Chondrocyte (in vitro differentiated cells): ENCODE measurements at regions not wholly inside any gene's neighbourhood (a gene's known extent, or its start where the extent isn't known, plus 50 kb on each side); places are given as distances from the start of the nearest gene placed in this dataset.

Source experiments
- DNase-seq: peaks from one replicate; pipeline ENCODE4 v3.0.0; 2021; ENCODE audit warnings: mixed read lengths, low spot score
- H3K27ac Mint-ChIP-seq: one replicate; pipeline ENCODE4 v1.8.0; 2021; ENCODE audit warnings: mild to moderate bottlenecking, moderate library complexity, mixed read lengths; ENCODE audit not compliant: unreplicated experiment
- H3K27me3 Mint-ChIP-seq: 2 replicates; pipeline ENCODE4 v1.8.0; 2021; ENCODE audit warnings: low read depth, mixed read lengths
- H3K36me3 Mint-ChIP-seq: 2 replicates; pipeline ENCODE4 v1.8.0; 2021; ENCODE audit warnings: low read depth, mixed read lengths
- H3K4me1 Mint-ChIP-seq: 2 replicates; pipeline ENCODE4 v1.8.0; 2021; ENCODE audit warnings: low read depth, mild to moderate bottlenecking, mixed read lengths
- H3K4me3 Mint-ChIP-seq: one replicate; pipeline ENCODE4 v1.8.0; 2021; ENCODE audit warnings: mild to moderate bottlenecking, moderate library complexity, mixed read lengths; ENCODE audit not compliant: unreplicated experiment
- H3K9me3 Mint-ChIP-seq: 2 replicates; pipeline ENCODE4 v1.8.0; 2021; ENCODE audit warnings: low read depth, mixed read lengths
- TF ChIP-seq, protein P1 (sequence below): fragments of 200-600 bp; sonication (generic); IDR thresholded peaks from 2 replicates; pipeline ENCODE4 v1.5.0; 2021; ENCODE audit warnings: antibody characterized with exemption, mild to moderate bottlenecking, moderate library complexity

DNA sequence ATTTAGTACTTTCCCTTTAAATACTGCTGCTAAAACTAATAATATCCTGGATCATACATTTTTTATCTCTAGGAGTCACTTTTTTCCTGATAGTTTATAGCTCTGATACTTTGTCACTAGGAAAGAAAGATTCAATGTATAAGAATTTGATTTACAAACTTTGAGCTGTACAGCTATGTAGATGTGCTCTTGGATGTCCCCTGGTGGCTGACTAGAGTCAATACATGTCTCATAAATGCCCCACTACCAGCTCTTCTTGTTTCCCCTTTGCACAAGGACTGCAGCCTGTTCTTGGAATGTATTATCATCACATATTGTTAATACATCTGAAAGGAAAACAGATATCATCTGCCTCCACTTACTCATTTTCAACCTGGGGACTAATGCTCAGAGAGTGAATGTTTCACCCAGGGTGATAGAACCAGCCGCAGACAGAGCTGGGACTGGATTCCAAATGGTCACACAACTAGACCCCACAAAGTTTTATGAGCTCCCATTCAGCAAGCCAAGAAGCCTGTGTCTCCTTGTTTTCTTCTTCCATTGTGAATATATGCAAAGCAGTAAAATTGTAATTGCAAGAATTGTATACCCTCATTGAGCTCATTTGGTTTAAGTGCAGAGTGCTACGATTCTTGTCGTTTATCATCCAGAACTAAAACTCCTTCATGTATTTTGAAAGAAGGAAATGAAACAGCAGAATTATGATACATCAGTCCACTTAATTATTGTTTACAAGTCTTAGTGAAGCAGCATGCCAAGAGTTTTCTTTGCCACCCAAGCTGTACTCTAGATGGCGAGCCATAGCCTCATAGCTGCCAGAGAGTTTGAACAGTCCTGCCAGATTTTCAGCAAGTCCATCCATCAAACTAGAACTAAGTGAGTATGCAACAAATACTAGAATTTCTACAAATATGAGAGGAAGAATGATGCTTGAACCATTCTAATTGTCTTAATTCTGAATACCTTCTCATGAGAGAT lies 261.6 kb upstream of the LMCD1 start:
- H3K27me3 Mint-ChIP-seq = no peaks in the 10 kb centered on the region
- DNase-seq = no peak
- TF ChIP-seq, protein P1, sequence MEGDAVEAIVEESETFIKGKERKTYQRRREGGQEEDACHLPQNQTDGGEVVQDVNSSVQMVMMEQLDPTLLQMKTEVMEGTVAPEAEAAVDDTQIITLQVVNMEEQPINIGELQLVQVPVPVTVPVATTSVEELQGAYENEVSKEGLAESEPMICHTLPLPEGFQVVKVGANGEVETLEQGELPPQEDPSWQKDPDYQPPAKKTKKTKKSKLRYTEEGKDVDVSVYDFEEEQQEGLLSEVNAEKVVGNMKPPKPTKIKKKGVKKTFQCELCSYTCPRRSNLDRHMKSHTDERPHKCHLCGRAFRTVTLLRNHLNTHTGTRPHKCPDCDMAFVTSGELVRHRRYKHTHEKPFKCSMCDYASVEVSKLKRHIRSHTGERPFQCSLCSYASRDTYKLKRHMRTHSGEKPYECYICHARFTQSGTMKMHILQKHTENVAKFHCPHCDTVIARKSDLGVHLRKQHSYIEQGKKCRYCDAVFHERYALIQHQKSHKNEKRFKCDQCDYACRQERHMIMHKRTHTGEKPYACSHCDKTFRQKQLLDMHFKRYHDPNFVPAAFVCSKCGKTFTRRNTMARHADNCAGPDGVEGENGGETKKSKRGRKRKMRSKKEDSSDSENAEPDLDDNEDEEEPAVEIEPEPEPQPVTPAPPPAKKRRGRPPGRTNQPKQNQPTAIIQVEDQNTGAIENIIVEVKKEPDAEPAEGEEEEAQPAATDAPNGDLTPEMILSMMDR = peak; percentile 90
- H3K4me3 Mint-ChIP-seq = no peak overlapping the region
- H3K4me1 Mint-ChIP-seq = peaks cover 19% of the 10 kb centered on the region
- peaks cover 16% of the 10 kb centered on the region for H3K9me3 Mint-ChIP-seq
- H3K27ac Mint-ChIP-seq = no peak overlapping the region
- H3K36me3 Mint-ChIP-seq = no peaks in the 10 kb centered on the region

DNA sequence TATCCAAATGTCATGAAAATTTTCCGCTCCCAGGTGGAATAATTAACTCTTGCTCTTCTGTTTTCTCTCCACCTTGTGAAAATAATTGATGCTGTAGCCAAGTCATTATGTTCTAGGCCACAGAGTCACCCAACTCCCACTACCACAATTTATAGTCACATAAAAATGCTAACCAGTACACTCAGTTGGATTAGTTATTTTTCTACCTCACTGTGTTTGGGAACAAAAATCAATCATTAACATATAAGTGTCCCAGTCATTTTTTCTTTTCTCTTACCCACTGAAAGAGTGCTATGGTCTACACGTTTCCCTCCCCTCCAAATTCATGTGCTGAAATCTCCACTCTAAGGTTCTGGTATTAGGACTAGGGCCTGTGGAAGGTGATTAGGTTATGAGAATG lies 255.6 kb upstream of the LMCD1 start:
- DNase-seq = no peak
- peak overlapping the region; percentile 13 for H3K27ac Mint-ChIP-seq
- peaks cover 2% of the 10 kb centered on the region for H3K27me3 Mint-ChIP-seq
- H3K9me3 Mint-ChIP-seq = peaks cover 16% of the 10 kb centered on the region
- no peak overlapping the region for H3K4me3 Mint-ChIP-seq
- peaks cover 13% of the 10 kb centered on the region for H3K4me1 Mint-ChIP-seq
- H3K36me3 Mint-ChIP-seq = no peaks in the 10 kb centered on the region
- TF ChIP-seq, protein P1 = no peak

DNA sequence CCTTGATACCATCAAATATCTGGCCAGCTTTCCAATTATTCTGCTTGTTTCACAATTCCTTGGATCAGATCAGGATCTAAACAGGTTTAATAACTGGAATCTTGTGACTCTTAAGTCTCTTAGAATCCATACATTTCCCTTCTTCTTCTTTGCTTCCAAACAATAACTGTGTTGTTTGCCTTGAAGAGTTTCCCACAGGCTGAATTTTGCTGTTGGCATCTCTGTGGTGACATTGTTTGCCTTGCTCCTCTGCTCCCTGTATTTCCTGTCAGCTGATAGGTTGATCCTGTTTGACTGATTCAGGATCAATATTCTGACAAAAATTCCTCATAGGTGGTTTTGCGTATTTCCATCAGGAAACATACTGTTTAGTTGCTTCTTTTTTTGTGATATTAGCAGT lies 248.4 kb upstream of the LMCD1 start:
- DNase-seq = no peak
- Mint-ChIP-seq H3K4me3 (no peak overlapping the region), H3K27ac (no peak overlapping the region), H3K9me3 (peaks cover 2% of the 10 kb centered on the region), H3K4me1 (peaks cover 12% of the 10 kb centered on the region), H3K27me3 (peaks cover 2% of the 10 kb centered on the region), H3K36me3 (peaks cover 3% of the 10 kb centered on the region)
- TF ChIP-seq, protein P1 = no peak

DNA sequence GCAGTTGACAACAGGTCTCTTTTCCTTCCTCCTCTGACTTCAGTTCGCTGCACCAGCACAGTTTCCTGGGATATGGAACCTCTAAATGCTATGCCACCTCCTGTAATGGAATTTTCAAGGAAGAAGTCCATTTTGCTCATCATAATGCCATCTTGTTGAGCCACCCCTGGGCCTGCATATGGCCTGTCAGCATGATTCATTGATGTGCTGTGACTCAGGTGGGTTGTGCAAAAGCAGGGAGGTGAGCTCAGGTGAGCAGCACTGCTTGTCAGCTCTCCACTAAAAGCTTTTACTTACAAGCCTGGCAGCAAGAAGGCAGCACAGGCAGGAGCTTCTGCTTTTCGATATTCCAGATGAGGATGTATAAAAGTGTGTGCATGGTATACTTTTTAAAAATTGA lies 247.1 kb upstream of the LMCD1 start:
- Mint-ChIP-seq H3K36me3 (peaks cover 3% of the 10 kb centered on the region), H3K9me3 (peaks cover 2% of the 10 kb centered on the region), H3K4me1 (peaks cover 12% of the 10 kb centered on the region), H3K27ac (no peak overlapping the region), H3K27me3 (peaks cover 2% of the 10 kb centered on the region), H3K4me3 (no peak overlapping the region)
- no peak for DNase-seq
- TF ChIP-seq, protein P1 = no peak

DNA sequence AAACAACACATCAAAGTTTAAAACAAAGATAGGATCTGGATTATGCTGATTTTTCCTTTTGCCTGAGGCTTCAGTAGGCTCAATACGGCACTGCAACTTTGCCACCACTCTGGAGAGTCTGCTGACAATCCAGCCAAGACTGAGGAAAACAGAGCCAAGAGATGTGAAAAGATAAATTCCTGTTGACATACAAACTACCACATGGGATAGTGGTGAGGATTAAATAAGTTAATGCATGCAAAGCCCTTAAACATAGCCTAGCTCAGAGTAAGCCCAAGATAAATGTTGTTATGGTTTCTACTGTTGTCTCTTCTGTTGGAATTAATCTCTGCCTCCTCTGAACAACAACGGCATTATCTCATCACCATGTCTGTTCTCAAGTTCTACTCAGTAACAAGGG lies 245.9 kb upstream of the LMCD1 start:
- Mint-ChIP-seq H3K9me3 (peaks cover 4% of the 10 kb centered on the region), H3K4me1 (peaks cover 12% of the 10 kb centered on the region), H3K27me3 (no peaks in the 10 kb centered on the region), H3K36me3 (peaks cover 3% of the 10 kb centered on the region), H3K27ac (no peak overlapping the region), H3K4me3 (no peak overlapping the region)
- TF ChIP-seq, protein P1 = no peak
- DNase-seq = no peak
